AG20443 (cell line): ENCODE measurements at regions not wholly inside any gene's neighbourhood (a gene's known extent, or its start where the extent isn't known, plus 50 kb on each side); places are given as distances from the start of the nearest gene placed in this dataset.
"Not testable (repeated sequence)": the region's sequence is repeated elsewhere in the genome, so short reads cannot be mapped to it uniquely, and the experiment has no call there.

ENCODE experiments used
- DNase-seq: peaks from one replicate; pipeline ENCODE4 v3.0.0; 2012; ENCODE audit warnings: low spot score, mixed read lengths

DNA sequence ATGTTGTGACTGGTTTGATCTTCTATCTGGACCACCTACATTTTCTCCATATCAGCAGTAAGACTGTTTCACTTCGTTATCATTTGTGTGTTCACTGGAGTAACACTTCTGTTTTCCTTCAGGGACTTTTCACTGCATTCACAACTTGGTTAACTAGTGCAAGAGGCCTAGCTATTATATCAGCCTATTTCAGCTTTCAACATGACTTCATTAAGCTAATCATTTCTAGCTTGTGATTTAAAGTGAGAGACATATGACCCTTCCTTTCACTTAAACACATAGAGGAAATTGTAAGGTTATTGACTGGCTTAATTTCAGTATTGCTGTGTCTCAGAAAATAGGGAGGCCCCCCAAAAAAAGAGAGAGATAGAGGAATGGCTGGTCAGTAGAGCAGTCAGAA is 622.8 kb upstream of the NRSN1 start:
- no peak for DNase-seq

DNA sequence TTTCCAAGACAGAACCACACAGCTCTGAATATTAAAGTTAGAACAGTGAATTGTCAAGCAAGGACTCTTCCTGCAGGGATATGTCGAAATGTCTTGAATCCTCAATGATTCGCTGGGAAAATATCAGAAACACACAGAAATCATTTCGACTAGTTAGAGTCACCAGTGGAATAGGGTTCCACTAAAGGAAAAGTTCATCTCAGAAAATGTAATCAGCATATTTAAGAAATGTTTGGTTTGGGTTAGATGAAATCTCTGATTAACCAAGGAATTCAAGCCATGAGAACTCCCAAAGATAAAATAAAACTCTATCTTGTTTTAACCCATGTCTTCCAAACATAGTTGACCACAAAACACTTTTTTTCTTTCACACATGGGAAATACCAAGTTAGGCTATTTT is 621.0 kb upstream of the NRSN1 start:
- DNase-seq, result no peak

DNA sequence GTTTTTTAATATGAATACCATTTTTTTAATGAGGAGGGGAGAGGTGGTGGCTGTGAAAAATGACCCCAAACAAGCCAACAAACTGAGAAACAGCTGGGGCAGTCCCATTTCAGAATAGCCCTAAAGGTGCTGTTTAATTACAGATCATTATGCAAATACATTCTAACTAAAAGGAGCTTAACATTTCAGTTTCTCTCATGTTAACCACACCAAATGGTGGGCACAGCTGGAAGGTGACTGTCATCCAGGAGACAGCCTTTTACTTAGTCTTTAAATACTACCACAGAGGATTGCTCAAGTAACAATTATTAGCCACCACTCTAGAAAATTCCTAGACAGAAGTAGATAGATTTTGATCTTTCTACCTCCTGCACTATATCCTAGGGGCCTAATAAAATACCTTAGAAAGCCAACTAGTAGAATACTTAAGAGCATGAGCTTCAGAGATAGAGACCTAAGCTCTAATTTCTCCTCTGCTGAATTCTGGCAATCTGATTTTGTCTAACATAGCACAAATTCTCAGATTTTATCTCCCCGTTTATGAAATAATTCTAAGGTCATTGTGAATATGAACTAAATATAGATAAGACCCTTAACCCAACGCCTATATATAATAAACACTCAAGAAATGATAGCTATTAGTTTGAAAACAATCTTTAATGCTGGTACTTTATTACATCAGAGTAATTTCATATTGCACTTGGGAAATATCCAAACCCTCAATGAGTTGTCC is 615.1 kb upstream of the NRSN1 start:
- no peak for DNase-seq

DNA sequence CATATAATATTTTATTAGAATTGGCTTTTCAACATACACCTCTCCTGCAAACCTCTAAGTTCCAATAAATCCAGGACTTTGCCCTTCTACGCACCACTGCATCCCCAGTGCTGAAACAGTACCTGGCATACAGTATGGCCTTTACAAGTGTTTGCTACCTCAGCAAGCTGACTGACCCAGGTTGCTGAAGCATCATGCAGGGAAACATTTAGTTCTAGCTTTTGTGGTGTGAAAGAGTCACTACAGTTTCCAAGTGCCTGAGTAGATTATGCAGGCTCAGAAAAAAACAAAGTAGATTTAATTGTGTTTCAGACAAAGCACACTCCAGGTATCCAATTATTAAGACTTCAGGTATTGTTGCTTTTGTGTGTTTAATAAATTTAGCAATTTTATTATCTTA is 614.2 kb upstream of the NRSN1 start:
- no peak for DNase-seq

DNA sequence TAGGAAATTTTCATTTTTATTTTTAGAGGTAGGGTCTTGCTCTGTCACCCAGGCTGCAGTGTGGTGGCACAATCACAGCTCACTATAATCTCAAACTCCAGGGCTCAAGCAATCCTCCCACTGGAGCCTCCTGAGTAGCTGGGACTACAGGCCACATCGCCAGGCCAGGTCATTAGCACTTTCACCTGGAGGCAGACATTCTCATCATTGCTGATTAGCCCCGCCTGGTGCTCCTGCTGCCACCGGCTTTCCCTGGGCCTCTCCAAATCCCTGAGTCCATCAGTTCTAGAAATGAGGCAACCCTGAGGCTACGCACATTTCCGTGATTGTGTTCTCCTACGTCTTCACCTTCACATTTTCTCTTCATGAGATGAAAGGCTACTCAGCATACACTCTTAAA is 607.7 kb upstream of the NRSN1 start:
- no peak for DNase-seq

DNA sequence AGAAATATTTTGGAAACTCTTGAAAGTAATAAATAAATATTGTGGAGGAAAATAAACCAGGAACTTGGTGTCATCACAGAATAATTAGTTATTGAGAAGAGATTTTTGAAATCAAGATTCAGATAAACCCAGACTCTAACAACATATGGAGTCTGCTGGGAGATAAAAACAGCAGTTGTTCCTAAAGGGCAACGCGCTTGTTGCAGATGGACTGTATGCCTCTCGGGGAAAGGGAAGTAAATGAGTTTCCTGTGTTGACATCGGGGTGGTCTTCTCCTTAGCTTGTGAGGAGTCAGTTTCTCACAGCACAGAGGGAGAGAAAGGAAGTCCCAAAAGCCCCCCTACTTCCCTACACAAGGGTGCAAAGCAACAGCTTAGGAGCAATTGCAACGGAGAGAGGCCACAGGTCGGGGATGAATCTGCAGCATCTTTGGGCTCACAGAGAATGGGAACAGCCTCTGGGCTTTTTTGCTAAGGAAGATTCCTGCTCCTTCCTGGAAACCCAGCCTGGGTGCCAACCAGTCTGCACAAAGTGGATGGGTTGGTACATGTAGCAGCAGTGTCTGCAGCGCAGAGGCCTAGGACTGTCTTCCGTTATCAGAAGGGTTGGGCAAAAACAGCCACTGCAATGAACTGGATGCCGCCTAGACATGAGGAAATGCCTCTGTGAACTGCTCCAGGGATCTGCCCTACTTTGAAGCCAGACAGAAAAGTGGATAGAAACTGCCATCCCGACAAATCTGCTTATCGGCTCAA is 603.0 kb upstream of the NRSN1 start:
- no peak for DNase-seq

DNA sequence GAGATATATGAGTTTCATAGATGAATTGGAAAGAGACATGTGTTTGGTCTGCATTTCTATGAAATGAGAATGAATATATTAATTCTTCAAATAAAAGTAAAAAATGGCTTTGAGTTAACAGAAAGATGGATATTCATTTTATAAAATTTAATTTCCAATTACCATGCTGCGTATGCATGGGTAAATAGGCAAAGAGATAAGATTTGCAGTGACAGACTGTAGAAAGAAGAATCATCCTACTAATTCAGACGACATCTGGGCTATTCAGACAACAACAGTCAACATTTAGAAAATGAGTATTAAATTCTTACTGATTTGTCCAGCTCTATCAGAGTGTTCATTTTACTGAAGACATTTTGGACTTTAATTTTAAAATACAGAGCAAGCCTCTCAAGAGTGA is 602.2 kb upstream of the NRSN1 start:
- DNase-seq, result no peak

DNA sequence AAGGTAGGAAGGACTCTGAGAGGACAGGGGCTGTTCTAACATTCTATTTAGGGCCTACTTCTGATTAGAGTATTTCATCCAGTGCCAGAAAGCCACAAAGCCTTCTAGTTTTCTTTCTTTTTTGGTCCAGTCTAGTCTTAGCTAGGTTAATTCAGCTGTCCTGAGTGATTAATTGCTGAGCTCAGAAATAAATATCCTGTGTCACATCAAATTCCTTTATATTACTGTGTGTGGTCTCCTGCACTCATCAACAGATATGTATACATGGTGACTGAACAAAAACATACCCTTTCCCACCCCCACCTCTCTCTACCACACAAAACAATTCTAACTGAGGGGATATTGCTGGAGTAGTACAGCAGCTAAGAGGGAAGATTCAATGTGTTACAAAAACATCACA is 601.5 kb upstream of the NRSN1 start:
- DNase-seq, result no peak

DNA sequence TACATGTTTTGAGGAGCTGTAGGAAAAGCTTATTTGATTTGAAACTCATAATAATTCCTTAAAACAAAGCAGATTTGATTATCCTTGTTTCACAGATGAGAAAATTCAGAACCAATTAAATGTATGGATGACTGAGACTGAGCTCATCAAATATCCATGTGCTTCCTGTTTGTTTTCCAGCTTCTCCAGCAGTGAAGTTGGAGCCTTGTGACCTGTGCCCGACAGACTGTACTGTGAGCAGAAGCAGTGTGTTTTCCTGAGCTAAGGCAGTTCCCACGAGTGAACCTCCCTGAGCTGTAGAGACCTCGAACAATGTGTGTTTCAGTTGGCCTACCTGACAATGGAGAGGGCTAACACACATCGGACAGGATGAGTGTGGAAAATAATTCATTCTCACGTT is 599.5 kb upstream of the NRSN1 start:
- no peak for DNase-seq

DNA sequence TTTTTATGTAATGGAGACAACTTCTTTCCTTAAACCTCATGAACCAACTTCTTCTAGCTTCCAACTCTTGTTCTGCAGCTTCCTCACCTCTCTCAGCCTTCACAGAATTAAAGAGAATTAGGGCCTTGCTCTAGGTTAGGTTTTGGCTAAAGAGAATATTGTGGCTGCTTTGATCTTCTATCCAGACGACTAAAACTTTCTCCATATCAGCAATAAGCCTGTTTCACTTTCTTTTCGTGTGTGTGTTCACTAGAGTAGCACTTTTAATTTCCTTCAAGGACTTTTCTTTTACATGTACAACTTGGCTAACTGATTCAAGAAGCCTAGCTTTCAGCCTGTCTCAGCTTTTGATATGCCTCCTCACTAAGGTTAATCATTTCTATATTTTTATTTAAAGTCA is 596.1 kb upstream of the NRSN1 start:
- DNase-seq, result no peak

DNA sequence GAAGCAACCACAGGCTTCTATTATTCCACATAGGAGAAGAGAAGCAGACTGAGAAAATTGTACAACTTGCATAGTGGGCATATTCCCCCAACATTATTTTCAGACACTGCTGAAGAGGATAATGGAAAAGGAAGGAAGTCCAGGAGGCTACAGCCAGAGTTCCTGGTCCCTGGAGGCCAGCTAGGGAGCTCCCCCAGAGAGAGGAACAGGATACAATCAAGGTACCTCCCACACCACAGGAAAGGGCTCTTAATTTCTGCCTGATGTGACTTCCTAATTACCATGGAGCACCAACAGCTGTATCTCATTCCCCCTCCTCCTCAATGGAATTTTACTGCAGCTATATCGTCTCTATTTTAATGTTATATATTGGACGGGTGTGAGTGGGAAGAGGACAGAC is 594.3 kb upstream of the NRSN1 start:
- no peak for DNase-seq

DNA sequence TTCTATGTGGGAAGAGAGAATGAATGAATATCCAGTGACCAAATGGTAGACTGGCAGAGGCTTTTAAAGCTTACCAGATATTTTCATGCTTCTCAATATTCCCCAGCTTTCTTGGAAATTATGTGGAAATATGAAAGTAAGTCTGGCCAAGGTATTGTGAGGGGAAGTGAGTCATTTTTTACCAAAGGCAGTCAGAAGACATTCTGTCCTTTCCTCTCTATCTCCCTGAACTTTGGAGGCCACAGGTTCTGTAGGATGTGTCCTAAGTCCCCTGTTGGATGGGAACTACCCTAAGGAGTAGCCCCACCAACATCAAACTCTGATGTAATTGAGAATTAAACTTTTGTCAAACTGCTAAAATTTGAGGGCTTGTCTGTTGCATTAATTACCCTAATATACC is 593.8 kb upstream of the NRSN1 start:
- DNase-seq, result no peak

DNA sequence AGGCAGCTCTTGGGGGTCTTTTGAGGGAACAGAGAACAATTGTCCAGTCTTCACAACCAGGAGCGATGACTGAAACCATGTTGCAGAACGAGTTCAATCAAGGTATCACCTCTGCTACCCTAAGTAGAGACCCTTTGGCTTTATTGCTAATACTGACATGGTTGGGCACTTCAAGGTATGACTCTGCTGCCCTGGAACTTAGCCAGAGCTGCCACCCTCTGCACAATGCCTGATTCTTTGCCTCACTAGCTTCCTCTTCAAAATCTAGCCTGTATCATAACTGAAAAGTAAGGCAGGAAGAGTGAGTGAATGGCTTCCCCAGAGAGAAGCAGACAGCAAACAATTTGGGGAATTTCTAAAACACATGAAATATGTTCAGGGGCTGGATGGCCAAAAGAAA is 592.7 kb upstream of the NRSN1 start:
- DNase-seq, result no peak

DNA sequence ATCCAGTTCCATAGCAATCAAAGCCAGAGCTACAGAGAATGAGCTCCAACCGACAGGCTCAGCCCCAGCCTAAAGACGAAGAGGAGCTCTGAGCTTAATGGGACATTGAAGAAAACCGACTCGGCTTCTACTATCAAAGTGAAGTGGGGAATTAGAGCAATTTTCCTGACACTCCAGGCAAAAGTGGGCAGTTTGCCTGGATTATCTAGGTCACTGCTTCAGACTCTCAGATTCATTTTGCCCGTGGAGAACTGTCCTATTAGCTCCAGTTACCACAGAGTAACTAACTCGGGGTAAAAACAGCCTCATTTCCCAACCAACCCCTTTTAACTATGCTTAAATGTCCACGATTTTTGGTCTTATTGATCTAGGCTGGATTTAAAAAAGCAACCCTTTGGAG is 592.1 kb upstream of the NRSN1 start:
- peak; percentile 7 for DNase-seq

DNA sequence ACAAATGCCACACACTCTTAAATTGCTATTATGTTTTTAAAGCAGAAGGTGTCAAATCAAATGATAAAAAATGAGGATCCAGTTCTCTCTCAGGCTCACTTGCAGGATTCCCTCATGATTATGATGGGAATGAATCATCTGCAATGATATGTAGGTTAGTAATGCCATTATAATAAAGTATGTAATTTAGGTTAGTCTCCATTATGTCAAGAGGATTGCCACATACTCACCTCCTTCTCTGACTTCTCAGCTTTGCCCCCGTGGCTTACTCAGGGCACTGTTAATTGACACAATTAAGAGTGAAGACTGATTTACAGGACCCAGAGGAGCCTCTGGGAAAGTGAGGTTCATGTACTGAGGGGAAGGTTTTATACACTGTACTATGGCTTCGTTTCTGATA is 591.7 kb upstream of the NRSN1 start:
- no peak for DNase-seq

DNA sequence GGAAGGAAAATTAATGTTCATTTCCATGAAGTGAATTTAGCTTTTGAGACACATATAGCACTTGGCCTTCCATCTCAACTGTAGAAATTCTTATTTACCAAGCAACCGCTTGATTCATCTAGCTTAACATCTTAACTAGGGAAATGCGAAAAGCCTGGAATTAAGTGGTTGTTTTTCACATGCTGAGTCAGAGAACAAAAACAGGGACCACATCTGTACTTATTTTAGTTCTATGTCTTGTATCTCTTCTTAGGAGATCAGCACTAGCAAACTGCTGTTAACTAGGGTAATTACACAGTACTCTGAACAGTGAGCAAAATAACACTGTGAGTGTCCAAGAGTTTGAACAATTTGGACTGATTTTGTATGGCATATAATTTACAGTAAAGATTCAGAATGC is 590.9 kb upstream of the NRSN1 start:
- no peak for DNase-seq

DNA sequence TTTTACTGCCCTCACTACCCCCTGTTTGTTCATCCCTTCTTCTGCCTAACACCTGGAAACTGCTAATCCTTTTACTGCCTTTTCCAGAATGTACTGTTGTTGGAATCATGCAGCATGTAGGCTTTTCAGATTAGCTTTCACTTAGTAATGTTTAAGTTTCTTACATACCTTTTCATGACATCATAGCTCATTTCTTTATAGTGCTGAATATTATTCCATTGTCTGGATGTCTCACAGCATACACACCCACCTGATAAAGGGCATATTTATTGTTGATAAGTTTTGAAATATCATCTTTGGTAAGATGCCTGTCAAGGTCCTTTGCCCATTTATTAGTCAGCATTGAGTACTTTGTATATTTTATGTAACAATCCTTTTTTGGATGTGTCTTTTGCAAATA is 588.2 kb upstream of the NRSN1 start:
- no peak for DNase-seq

DNA sequence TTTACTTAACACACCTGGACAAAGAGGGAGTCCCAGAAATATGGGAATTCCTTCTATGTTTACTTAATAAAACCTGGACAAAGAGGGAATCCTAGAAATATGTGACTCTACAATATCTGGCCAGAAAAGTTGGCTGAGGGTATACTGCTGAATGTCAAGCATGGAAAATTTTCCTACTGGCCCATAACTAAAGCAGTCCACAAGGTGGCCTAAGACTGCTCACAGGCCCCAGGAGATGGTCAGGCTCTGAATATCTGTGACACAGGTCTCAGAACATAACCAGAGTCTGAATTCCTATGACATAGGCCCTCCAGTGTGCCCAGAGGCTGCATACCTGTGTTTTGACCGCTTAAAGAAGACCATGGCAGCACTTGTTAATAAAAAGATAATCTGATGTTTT is 578.2 kb upstream of the NRSN1 start:
- DNase-seq, result no peak

DNA sequence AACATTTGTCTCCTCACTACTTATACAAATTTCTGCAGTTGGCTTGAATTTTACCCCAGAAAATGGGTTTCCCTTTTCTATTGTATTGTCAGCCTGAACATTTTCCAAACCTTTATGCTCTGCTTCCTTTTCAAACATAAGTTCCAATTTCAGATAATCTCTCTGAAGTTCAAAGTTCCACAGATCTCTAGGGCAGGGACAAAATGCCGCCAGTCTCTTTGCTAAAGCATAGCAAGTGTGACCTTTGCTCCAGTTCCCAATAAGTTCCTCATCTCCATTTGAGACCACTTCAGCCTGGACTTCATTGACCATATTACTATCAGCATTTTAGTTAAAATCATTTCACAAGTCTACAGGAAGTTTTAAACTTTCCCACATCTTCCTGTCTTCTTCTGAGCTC is 571.1 kb upstream of the NRSN1 start:
- DNase-seq, result not testable (repeated sequence)

DNA sequence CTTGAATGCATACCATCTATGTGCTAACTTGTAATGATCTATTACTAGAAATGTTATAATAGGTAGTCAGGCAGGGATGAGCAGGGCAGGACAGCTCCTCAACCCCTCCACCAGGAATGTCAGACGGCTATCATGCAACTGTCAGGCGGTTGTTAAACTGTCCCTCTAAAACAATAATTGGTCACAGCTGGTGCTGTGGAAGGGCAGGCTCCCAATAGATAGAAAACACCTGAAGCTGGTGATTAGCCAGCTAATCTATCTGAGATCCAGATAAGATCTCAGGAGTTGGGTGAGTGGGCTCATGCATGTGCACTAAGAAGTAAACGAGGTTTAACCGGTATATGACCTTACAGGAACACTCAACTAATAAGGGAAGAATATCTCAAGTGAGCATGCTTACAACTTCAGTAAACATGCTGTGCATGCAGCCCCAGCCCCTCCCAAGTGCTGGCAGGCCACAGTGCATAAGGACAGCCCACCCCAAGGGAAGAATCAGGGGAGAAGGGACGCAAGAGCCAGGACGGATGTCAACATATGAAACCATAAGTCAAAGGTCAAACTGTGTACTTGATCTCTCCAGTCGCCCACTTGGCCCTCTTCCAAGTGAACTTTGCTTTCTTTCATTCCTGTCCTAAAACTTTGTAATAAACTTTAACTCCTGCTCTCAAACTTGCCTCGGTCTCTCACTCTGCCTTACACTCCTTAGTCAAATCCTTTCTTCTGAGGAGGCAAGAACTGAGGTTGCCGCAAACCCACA is 566.2 kb upstream of the NRSN1 start:
- no peak for DNase-seq

DNA sequence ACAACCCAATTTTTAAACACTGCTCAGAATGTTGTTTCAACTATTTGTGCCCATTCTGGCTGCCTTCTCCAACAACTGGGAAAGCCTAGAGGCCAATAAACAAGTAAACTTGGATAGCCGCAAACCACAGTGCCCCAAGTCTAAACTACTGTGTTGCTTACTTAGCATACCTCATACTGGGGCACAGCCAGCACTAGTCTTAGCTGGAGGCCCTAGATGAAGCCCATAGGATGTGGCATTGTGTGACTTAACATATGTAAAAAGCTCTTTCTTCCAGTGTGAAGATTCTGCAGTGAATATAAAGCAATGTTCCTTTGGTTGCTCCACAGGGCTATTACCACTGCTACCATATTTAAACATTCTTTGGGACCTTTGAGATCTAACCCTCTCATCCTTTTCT is 564.3 kb upstream of the NRSN1 start:
- no peak for DNase-seq

DNA sequence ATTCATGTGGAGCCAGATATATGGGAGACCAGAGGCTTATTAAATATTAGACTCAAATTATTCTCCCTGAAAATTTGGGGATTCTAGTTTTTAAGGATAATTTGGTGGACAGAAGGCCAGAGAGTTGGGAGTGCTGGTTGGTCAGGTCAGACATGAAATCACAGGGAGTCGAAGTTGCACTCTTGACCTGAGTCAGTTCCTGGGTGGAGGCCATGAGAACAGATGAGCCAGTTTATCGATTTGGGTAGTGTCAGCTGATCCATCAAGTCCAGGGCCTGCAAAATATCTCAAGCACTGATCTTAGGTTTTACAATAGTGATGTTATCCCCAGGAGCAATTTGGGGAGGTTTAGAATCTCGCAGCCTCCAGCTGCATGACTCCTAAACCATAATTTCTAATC is 563.5 kb upstream of the NRSN1 start:
- DNase-seq, result no peak

DNA sequence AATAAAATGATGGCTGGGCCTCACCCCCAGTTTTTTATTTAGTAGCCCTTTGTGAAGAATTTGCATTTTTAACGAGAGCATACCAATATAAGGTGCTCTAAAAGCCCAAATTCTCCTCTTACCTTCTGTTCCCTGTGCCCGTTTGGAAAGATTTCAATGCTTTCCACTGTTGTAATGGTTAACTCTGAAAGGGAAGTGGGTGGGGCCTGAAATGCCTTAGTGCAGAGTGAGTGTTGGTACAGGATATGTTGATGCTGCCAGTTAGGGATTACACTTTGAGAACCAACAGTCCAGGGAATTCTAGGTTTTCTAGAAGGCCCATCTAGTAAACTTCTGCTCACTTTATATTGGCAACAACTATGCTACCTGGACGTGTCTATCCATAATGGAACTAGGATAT is 562.7 kb upstream of the NRSN1 start:
- DNase-seq, result no peak
